ENCODE measurements at regions not wholly inside any gene's neighbourhood (a gene's known extent, or its start where the extent isn't known, plus 50 kb on each side); places are given as distances from the start of the nearest gene placed in this dataset.

- TF ChIP-seq CTCF (IDR thresholded peaks at IDR 0.05) = no peak
- no peak for TF ChIP-seq POLR2AphosphoS5 (IDR thresholded peaks at IDR 0.05)
- TF ChIP-seq EP300 (IDR thresholded peaks at IDR 0.05) = no peak
- no peak for TF ChIP-seq POLR2A (IDR thresholded peaks at IDR 0.05)
- Histone ChIP-seq H3K27ac (no peak overlapping the region), H3K36me3 (no peaks in the 10 kb centered on the region), H3K9me3 (no peaks in the 10 kb centered on the region), H3K27me3 (peaks cover 51% of the 10 kb centered on the region), H3K4me3 (no peak overlapping the region), H3K4me1 (no peaks in the 10 kb centered on the region)
- WGBS, 2 donors (ENCODE audit: low coverage in 1 of 2) = 57 to 71% methylated on average over 3 to 4 of the region's 5 CpGs
- ATAC-seq = no peak
These were observed 138.6 kb upstream of the GPR12 start for GRCh38 chr13:26899202-26899601.

- peaks cover 55% of the 10 kb centered on the region for H3K27me3 ChIP-seq
- no peak overlapping the region for H3K4me3 ChIP-seq
- H3K36me3 ChIP-seq = no peaks in the 10 kb centered on the region
- H3K9me3 ChIP-seq = no peaks in the 10 kb centered on the region
- H3K27ac ChIP-seq = no peak overlapping the region
- TF ChIP-seq POLR2AphosphoS5 (IDR thresholded peaks at IDR 0.05) (no peak), POLR2A (IDR thresholded peaks at IDR 0.05) (no peak), CTCF (IDR thresholded peaks at IDR 0.05) (no peak), EP300 (IDR thresholded peaks at IDR 0.05) (no peak)
- no peak for ATAC-seq
- H3K4me1 ChIP-seq = no peaks in the 10 kb centered on the region
- 63 to 100% methylated on average over 1 to 7 of the region's 23 CpGs for WGBS, 2 donors (ENCODE audit: low coverage in 1 of 2)
These were observed 137.3 kb upstream of the GPR12 start for GRCh38 chr13:26897706-26898550.

- TF ChIP-seq POLR2AphosphoS5 (IDR thresholded peaks at IDR 0.05) (no peak), EP300 (IDR thresholded peaks at IDR 0.05) (no peak), CTCF (IDR thresholded peaks at IDR 0.05) (no peak), POLR2A (IDR thresholded peaks at IDR 0.05) (no peak)
- no peaks in the 10 kb centered on the region for H3K4me1 ChIP-seq
- no peak for ATAC-seq
- H3K4me3 ChIP-seq = no peak overlapping the region
- H3K9me3 ChIP-seq = no peaks in the 10 kb centered on the region
- H3K27ac ChIP-seq = no peak overlapping the region
- 63 to 64% methylated on average over 2 to 4 of the region's 4 CpGs for WGBS, 2 donors (ENCODE audit: low coverage in 1 of 2)
- H3K36me3 ChIP-seq = no peaks in the 10 kb centered on the region
- H3K27me3 ChIP-seq = peaks cover 55% of the 10 kb centered on the region
These were observed 136.5 kb upstream of the GPR12 start for GRCh38 chr13:26896986-26897668.

GRCh38 chr13:26895808-26896466 lies 135.4 kb upstream of the GPR12 start:
- TF ChIP-seq EP300 (IDR thresholded peaks at IDR 0.05) (no peak), POLR2AphosphoS5 (IDR thresholded peaks at IDR 0.05) (no peak), CTCF (IDR thresholded peaks at IDR 0.05) (no peak), POLR2A (IDR thresholded peaks at IDR 0.05) (no peak)

More at GRCh38 chr13:26895808-26896466, 135.4 kb upstream of the GPR12 start:
- no peak for ATAC-seq
- WGBS, 2 donors (ENCODE audit: low coverage in 1 of 2) = 55 to 63% methylated on average over 8 to 10 of the region's 15 CpGs
- H3K9me3 ChIP-seq = peaks cover 0 to 4% (median 0%) of the 10 kb centered on the region in 3 donors
- H3K4me3 ChIP-seq = no peak overlapping the region
- H3K27me3 ChIP-seq = peaks cover 55% of the 10 kb centered on the region
- no peak overlapping the region for H3K27ac ChIP-seq
- no peaks in the 10 kb centered on the region for H3K36me3 ChIP-seq
- no peaks in the 10 kb centered on the region for H3K4me1 ChIP-seq

Data from gastroesophageal sphincter (tissue), 4 donors.